ENCODE measurements at regions not wholly inside any gene's neighbourhood (a gene's known extent, or its start where the extent isn't known, plus 50 kb on each side); places are given as distances from the start of the nearest gene placed in this dataset.
"Not testable (repeated sequence)": the region's sequence is repeated elsewhere in the genome, so short reads cannot be mapped to it uniquely, and the experiment has no call there.

DNA sequence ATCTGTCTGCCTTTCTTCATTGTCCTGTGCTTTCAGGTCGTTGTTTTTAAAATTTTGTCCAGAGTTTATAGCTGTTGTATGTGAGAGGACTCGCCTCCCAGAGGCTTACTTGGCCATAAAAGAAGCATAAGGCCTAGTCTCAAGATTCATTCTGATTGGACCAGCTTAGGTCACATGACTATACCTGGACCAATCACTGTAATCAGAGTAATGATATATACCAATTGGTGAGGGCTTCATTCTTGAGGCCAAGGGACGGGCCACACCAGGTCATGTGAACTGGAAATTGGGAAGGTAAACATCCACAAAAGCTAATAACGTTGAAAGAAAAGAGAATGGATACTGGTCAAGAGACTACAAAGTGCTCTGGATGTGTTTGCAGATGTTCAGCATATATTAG lies 141.4 kb upstream of the SULF2 start:
- TF ChIP-seq ZNF274 (IDR thresholded peaks at IDR 0.05; ENCODE audit: low read depth, low read length), result no peak
- no peak for TF ChIP-seq SUZ12 (IDR thresholded peaks at IDR 0.05; ENCODE audit: extremely low read depth, insufficient read depth, insufficient read length)
- TF ChIP-seq YY1 (IDR thresholded peaks at IDR 0.05; ENCODE audit: insufficient read depth, insufficient read length), result no peak
- no peak overlapping the region for H3K9ac ChIP-seq (ENCODE audit: insufficient read length, low read depth)
- H3K4me1 ChIP-seq (ENCODE audit: insufficient read depth, insufficient read length), result no peaks in the 10 kb centered on the region
- H3K36me3 ChIP-seq (ENCODE audit: insufficient read depth, insufficient read length, low read length), result no peaks in the 10 kb centered on the region
- DNase-seq (ENCODE audit: low read depth, low spot score), result no peak
- H3K9me3 ChIP-seq (ENCODE audit: insufficient read depth, low read length), result peaks cover 9% of the 10 kb centered on the region; the same call in 1 of the 2 replicates
- H3K4me3 ChIP-seq (ENCODE audit: insufficient read length, low read depth), result no peak overlapping the region
- no peaks in the 10 kb centered on the region for H3K27me3 ChIP-seq (ENCODE audit: insufficient read depth, insufficient read length)

DNA sequence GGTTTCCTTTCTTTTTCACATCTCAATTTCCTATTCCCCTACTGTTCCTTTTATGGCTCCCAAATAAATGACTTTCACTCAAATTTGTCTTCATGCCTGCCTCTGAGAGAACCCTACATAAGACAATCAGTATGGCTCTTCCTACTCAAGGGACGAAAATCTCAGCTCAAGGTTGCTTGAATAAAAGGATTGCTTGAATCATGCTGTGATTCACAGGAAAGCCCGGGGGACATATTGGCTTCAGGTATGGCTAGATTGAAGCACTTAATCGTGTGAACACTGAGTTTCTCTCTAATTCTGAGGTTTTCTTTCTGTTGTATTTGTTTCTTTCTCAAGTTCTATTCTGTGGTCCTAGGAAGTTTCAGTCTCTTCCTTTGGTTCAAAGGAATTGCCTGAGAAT lies 140.3 kb upstream of the SULF2 start:
- Histone ChIP-seq H3K4me3 (ENCODE audit: insufficient read length, low read depth) (no peak overlapping the region), H3K4me1 (ENCODE audit: insufficient read depth, insufficient read length) (no peaks in the 10 kb centered on the region), H3K9me3 (ENCODE audit: insufficient read depth, low read length) (peaks cover 9% of the 10 kb centered on the region; the same call in 1 of the 2 replicates), H3K9ac (ENCODE audit: insufficient read length, low read depth) (no peak overlapping the region), H3K36me3 (ENCODE audit: insufficient read depth, insufficient read length, low read length) (no peaks in the 10 kb centered on the region), H3K27me3 (ENCODE audit: insufficient read depth, insufficient read length) (no peaks in the 10 kb centered on the region)
- no peak for DNase-seq (ENCODE audit: low read depth, low spot score)
- TF ChIP-seq SUZ12 (IDR thresholded peaks at IDR 0.05; ENCODE audit: extremely low read depth, insufficient read depth, insufficient read length), result no peak
- no peak for TF ChIP-seq ZNF274 (IDR thresholded peaks at IDR 0.05; ENCODE audit: low read depth, low read length)
- TF ChIP-seq YY1 (IDR thresholded peaks at IDR 0.05; ENCODE audit: insufficient read depth, insufficient read length), result no peak

DNA sequence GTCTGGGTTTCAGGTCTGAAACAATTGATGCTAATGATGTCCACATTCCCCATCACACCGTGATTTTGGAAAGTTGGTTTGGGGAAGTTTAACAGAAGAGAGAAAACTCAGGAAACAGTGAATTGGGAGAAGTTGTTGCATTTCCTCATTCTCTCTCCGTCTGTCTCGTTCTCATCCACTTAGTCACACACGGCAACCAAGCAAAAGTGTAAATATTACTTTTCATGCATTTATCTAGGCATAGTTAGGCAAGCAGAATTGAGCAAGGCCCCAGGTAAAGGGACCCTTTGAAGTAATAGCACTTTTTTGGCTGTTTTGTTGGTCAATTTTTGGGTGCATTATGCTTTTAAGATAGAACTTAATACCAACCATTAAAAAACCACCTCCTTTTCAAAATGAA lies 137.0 kb upstream of the SULF2 start:
- H3K27me3 ChIP-seq (ENCODE audit: insufficient read depth, insufficient read length), result no peaks in the 10 kb centered on the region
- H3K36me3 ChIP-seq (ENCODE audit: insufficient read depth, insufficient read length, low read length), result no peaks in the 10 kb centered on the region
- H3K9me3 ChIP-seq (ENCODE audit: insufficient read depth, low read length), result peaks cover 23% of the 10 kb centered on the region
- TF ChIP-seq YY1 (IDR thresholded peaks at IDR 0.05; ENCODE audit: insufficient read depth, insufficient read length) (no peak), ZNF274 (IDR thresholded peaks at IDR 0.05; ENCODE audit: low read depth, low read length) (no peak), SUZ12 (IDR thresholded peaks at IDR 0.05; ENCODE audit: extremely low read depth, insufficient read depth, insufficient read length) (no peak)
- H3K4me3 ChIP-seq (ENCODE audit: insufficient read length, low read depth), result no peak overlapping the region
- H3K4me1 ChIP-seq (ENCODE audit: insufficient read depth, insufficient read length), result no peaks in the 10 kb centered on the region
- no peak for DNase-seq (ENCODE audit: low read depth, low spot score)
- H3K9ac ChIP-seq (ENCODE audit: insufficient read length, low read depth), result no peak overlapping the region

DNA sequence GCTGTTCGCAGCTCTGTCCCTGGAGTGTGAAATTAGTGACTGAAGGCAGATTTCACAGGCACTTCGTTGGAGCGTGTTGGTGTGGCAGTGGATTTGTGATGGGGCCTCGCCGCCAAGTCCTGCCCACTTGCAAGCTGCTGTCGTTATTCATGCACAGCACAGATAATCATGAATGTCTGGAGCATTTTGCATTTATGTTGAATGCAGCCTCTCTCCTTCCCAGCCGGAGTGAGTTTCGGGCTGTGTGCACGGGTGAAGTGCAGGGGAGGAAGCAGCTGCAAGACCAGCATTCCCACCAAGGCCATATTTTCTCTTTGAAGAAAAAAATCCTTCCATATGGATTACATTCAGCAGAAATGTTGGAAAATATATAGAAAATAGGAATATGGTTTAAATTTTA lies 136.5 kb upstream of the SULF2 start:
- DNase-seq (ENCODE audit: low read depth, low spot score); H3K9ac ChIP-seq (ENCODE audit: insufficient read length, low read depth); H3K4me3 ChIP-seq (ENCODE audit: insufficient read length, low read depth); H3K4me1 ChIP-seq (ENCODE audit: insufficient read depth, insufficient read length); H3K36me3 ChIP-seq (ENCODE audit: insufficient read depth, insufficient read length, low read length); H3K27me3 ChIP-seq (ENCODE audit: insufficient read depth, insufficient read length): not testable (repeated sequence)
- H3K9me3 ChIP-seq (ENCODE audit: insufficient read depth, low read length), result peaks cover 27% of the 10 kb centered on the region

DNA sequence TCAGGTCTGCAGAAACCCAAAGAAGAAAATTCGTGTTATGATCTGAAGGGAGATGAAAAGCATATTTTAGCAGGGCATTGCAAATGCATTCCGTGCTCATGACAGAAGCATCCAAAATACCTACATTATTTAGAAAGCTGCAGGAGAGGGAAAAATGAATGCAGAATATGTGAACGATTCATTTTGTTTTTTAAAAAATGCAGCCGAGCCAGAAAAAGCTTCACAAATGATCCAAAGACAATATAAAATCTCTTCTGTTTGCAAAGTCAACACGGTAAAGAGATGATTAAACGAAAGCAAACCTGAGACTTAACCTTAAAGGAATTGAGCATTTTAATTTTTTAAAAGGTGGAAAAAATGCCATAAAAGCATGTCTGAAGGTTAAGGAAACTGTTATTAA lies 136.1 kb upstream of the SULF2 start:
- Histone ChIP-seq H3K4me1 (ENCODE audit: insufficient read depth, insufficient read length) (no peaks in the 10 kb centered on the region), H3K9ac (ENCODE audit: insufficient read length, low read depth) (no peak overlapping the region), H3K36me3 (ENCODE audit: insufficient read depth, insufficient read length, low read length) (no peaks in the 10 kb centered on the region), H3K4me3 (ENCODE audit: insufficient read length, low read depth) (no peak overlapping the region), H3K27me3 (ENCODE audit: insufficient read depth, insufficient read length) (no peaks in the 10 kb centered on the region), H3K9me3 (ENCODE audit: insufficient read depth, low read length) (peaks cover 32% of the 10 kb centered on the region)
- TF ChIP-seq ZNF274 (IDR thresholded peaks at IDR 0.05; ENCODE audit: low read depth, low read length), result no peak
- no peak for TF ChIP-seq SUZ12 (IDR thresholded peaks at IDR 0.05; ENCODE audit: extremely low read depth, insufficient read depth, insufficient read length)
- TF ChIP-seq YY1 (IDR thresholded peaks at IDR 0.05; ENCODE audit: insufficient read depth, insufficient read length), result no peak
- no peak for DNase-seq (ENCODE audit: low read depth, low spot score)

DNA sequence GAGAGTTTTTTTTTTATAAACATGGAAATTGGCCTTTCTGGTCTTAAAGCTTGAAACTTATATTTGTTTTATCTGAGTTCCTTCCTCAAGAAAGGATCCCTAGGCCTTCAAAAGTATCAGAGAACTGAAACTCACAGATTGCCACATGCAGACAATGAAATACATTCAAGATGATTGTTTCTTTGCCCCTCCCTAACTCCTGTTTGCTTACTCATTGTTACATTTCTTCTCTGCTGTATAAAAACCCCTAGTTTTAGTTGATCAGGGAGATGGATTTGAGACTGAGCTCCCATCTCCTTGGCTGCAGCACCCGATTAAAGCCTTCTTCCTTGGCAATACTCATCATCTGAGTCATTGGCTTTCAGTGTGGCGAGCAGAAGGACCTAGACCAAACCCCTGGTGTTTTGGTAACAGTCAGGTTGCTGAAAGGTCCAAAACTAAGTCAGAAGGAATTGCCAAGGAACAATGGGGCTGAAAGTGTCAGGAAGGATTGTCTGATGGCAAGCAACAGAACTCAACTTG lies 132.3 kb upstream of the SULF2 start:
- H3K4me3 ChIP-seq (ENCODE audit: insufficient read length, low read depth), result no peak overlapping the region
- no peaks in the 10 kb centered on the region for H3K27me3 ChIP-seq (ENCODE audit: insufficient read depth, insufficient read length)
- H3K4me1 ChIP-seq (ENCODE audit: insufficient read depth, insufficient read length), result no peaks in the 10 kb centered on the region
- no peak for DNase-seq (ENCODE audit: low read depth, low spot score)
- H3K9me3 ChIP-seq (ENCODE audit: insufficient read depth, low read length), result peaks cover 33% of the 10 kb centered on the region
- H3K9ac ChIP-seq (ENCODE audit: insufficient read length, low read depth), result no peak overlapping the region
- no peak for TF ChIP-seq SUZ12 (IDR thresholded peaks at IDR 0.05; ENCODE audit: extremely low read depth, insufficient read depth, insufficient read length)
- TF ChIP-seq ZNF274 (IDR thresholded peaks at IDR 0.05; ENCODE audit: low read depth, low read length), result no peak
- TF ChIP-seq YY1 (IDR thresholded peaks at IDR 0.05; ENCODE audit: insufficient read depth, insufficient read length), result no peak
- no peaks in the 10 kb centered on the region for H3K36me3 ChIP-seq (ENCODE audit: insufficient read depth, insufficient read length, low read length)

DNA sequence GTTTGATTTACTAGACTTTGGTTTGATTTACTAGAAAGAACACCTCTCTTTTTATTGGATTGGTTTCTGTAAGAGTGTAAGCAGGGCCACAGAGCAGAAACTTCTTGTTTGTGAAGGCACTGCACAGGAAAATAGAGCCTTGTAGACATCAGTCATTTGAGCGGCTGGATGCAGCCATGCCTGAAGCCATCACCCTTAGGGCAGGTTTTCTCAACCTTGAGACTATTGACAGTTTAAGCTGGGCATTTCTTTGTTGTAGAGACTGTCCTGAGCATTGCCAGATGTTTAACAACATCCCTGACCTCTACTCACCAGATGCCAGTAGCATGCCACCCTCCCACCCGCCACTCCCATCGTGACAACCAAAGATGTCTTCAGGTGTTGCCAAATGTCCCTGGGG lies 130.2 kb upstream of the SULF2 start:
- TF ChIP-seq YY1 (IDR thresholded peaks at IDR 0.05; ENCODE audit: insufficient read depth, insufficient read length) (no peak), SUZ12 (IDR thresholded peaks at IDR 0.05; ENCODE audit: extremely low read depth, insufficient read depth, insufficient read length) (no peak), ZNF274 (IDR thresholded peaks at IDR 0.05; ENCODE audit: low read depth, low read length) (no peak)

DNA sequence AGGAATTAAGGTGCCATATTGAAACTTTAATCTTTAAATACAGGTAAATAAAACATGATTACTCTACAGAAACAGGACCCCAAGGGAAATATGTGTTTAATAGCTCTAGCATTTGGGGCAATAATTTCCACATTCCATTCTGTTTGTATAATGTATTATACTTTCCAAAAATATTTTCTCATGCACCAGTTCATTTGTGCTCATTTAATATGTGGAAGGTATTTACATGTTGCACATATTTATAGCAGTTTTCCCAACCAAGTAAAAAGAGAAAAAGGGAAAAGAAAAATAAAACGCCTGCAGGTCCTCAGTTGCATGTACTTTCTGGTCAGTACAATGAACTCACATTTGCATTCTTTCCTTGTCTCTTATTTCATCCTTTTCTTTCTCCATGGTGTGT lies 129.5 kb upstream of the SULF2 start:
- DNase-seq (ENCODE audit: low read depth, low spot score), result no peak
- Histone ChIP-seq H3K36me3 (ENCODE audit: insufficient read depth, insufficient read length, low read length) (no peaks in the 10 kb centered on the region), H3K9me3 (ENCODE audit: insufficient read depth, low read length) (peaks cover 33% of the 10 kb centered on the region), H3K27me3 (ENCODE audit: insufficient read depth, insufficient read length) (no peaks in the 10 kb centered on the region), H3K4me3 (ENCODE audit: insufficient read length, low read depth) (no peak overlapping the region), H3K4me1 (ENCODE audit: insufficient read depth, insufficient read length) (no peaks in the 10 kb centered on the region), H3K9ac (ENCODE audit: insufficient read length, low read depth) (no peak overlapping the region)
- TF ChIP-seq SUZ12 (IDR thresholded peaks at IDR 0.05; ENCODE audit: extremely low read depth, insufficient read depth, insufficient read length), result no peak

More for the DNA sequence above, 130.2 kb upstream of the SULF2 start:
- Histone ChIP-seq H3K36me3 (ENCODE audit: insufficient read depth, insufficient read length, low read length) (no peaks in the 10 kb centered on the region), H3K9ac (ENCODE audit: insufficient read length, low read depth) (no peak overlapping the region), H3K4me3 (ENCODE audit: insufficient read length, low read depth) (no peak overlapping the region), H3K9me3 (ENCODE audit: insufficient read depth, low read length) (peaks cover 33% of the 10 kb centered on the region), H3K27me3 (ENCODE audit: insufficient read depth, insufficient read length) (no peaks in the 10 kb centered on the region), H3K4me1 (ENCODE audit: insufficient read depth, insufficient read length) (no peaks in the 10 kb centered on the region)
- DNase-seq (ENCODE audit: low read depth, low spot score), result no peak

DNA sequence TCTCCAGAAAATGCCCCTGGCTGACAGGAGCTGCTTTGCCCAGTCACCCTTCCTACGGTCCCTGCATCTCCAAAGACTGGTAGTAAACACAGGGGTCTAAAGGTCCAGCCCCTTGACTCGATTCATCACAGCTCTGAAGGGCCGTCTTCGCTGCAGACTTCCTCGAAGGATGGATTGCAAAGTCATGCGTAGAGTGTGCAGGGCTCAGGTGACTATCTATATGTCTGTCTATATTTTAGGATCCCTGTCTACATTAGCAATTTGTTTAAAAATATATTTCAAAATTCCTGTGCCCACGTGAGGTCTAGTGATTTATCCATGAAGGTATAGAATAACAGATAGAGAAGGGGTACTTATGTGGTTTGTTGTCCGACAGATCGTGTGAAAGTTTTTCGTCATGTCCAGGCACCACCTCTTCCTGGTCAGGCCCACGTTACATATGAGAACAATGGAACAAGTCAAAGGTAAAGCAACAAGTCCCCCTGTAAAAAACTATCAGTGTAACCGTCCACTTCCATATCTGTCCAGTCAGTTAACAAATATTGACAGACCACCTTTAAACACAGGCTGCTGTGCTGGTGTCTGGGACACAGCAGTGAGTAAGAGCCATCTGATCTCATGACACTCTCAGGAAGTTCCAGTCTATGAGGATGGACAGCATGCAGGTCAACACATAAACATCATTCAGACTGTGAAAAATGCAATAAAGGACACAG lies 127.7 kb upstream of the SULF2 start:
- H3K36me3 ChIP-seq (ENCODE audit: insufficient read depth, insufficient read length, low read length); H3K27me3 ChIP-seq (ENCODE audit: insufficient read depth, insufficient read length); H3K4me3 ChIP-seq (ENCODE audit: insufficient read length, low read depth); DNase-seq (ENCODE audit: low read depth, low spot score); H3K4me1 ChIP-seq (ENCODE audit: insufficient read depth, insufficient read length); H3K9ac ChIP-seq (ENCODE audit: insufficient read length, low read depth): not testable (repeated sequence)
- peaks cover 17% of the 10 kb centered on the region for H3K9me3 ChIP-seq (ENCODE audit: insufficient read depth, low read length)

DNA sequence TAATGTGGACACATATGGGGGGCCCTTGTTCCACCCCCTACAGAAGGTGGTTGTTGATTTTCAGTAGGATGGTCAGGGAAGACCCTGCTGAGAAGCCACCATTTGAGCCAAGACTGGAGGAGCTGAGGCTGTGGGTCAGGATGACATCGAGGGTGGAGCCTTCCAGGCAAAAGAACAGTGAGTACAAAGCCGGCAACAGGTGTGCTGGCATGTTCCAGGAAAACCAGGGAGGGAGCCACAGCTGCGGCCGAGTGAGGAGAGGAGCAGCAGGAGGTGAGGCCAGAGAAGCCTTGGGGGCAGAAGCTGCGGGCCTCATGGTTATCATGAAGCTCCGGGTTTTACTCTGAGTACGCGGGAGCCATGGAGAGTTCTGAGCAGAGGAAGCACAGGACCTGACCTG lies 126.9 kb upstream of the SULF2 start:
- H3K9me3 ChIP-seq (ENCODE audit: insufficient read depth, low read length); H3K36me3 ChIP-seq (ENCODE audit: insufficient read depth, insufficient read length, low read length); H3K4me1 ChIP-seq (ENCODE audit: insufficient read depth, insufficient read length); H3K9ac ChIP-seq (ENCODE audit: insufficient read length, low read depth); DNase-seq (ENCODE audit: low read depth, low spot score); H3K4me3 ChIP-seq (ENCODE audit: insufficient read length, low read depth); H3K27me3 ChIP-seq (ENCODE audit: insufficient read depth, insufficient read length): not testable (repeated sequence)
